Lower leg skin (tissue), 4 donors: ENCODE measurements at regions not wholly inside any gene's neighbourhood (a gene's known extent, or its start where the extent isn't known, plus 50 kb on each side); places are given as distances from the start of the nearest gene placed in this dataset.

ENCODE experiments used
- DNase-seq, 2 donors: peaks; one replicate each; pipeline ENCODE4 v3.0.0-alpha.2; 2019; ENCODE audit warnings: low spot score in 2 of 2
- H3K4me3 ChIP-seq: fragments of 200-600 bp; sonication (generic); 2 replicates; pipeline ENCODE4 v1.5.1; 2017; ENCODE audit warnings: mild to moderate bottlenecking, low read depth; ENCODE audit not compliant: poor library complexity, severe bottlenecking
- POLR2A ChIP-seq, 2 donors: fragments of 450-650 bp; IDR thresholded peaks; one replicate each; pipeline ENCODE4 v1.6.1; 2016 to 2017; ENCODE audit warnings: antibody characterized with exemption in 2 of 2, mild to moderate bottlenecking in 1 of 2, moderate library complexity in 1 of 2
- WGBS, 2 donors: methylation state at CpG; one replicate each; pipeline ENCODE4 v1.1.5; 2018; 5-methylcytosine and 5-hydroxymethylcytosine counted together
- intact Hi-C: fragments of 100-400 bp; cut with DNase I; formaldehyde crosslinking; loops from one replicate; pipeline ENCODE4 v1.15.0; 2023; ENCODE audit warnings: low total_unique reads
- TF ChIP-seq, protein P1 (sequence below), 3 donors: fragments of 450-650 bp; IDR thresholded peaks; one replicate each; pipeline ENCODE4 v1.5.1; 2016; ENCODE audit warnings: antibody characterized with exemption in 3 of 3, mild to moderate bottlenecking in 3 of 3, moderate library complexity in 2 of 3

DNA sequence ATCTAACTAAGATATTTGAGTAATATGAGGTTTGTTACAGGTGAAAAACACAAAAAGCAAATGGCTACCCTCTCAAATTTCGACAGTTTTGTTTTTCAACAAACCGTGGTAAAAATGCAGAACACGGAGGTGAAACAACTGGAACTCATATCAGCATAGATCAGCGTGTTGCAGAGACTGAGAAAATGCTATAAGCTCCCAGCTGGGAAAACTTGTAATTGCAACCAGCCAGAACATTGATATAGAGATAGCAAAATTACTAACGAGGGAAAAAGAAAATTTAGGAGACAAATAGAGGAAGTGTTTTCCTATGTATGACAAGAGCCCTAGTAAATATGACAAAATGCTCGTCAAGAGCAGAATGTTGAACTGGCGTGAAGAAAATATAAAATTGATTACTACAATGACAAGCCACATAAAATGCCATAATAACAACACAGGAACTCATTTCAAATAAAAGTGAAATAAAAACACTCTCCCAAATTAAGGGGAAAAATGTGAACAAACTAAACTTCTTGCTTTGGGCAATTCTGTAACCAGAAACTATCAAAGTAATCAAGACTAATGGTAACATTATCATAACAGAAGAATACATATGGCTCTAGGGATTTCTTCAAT lies 1989.8 kb downstream of the EFNA5 start:
- WGBS, 2 donors, result 54 to 66% methylated on average over 7 of the region's 7 CpGs

DNA sequence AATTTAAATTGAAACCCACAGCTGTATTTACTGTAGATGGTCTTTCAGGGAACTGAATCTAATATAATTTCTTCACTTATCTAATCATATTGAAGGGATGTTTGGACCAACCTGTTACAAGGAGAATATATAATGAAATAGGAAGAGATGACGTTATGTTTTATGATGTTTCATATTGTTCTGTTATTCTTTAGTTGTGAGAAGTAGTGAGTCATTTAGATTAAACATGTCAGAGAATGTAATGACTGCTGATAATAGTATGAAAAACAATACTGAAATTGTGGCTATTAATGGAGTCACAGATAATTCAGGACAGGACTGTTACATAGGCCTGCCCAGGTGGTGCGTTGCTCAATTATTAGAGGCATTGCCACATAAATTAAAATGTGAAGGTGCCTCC lies 1993.4 kb downstream of the EFNA5 start:
- no peak overlapping the region for H3K4me3 ChIP-seq
- intact Hi-C loops, result no loop called here
- TF ChIP-seq, protein P1, sequence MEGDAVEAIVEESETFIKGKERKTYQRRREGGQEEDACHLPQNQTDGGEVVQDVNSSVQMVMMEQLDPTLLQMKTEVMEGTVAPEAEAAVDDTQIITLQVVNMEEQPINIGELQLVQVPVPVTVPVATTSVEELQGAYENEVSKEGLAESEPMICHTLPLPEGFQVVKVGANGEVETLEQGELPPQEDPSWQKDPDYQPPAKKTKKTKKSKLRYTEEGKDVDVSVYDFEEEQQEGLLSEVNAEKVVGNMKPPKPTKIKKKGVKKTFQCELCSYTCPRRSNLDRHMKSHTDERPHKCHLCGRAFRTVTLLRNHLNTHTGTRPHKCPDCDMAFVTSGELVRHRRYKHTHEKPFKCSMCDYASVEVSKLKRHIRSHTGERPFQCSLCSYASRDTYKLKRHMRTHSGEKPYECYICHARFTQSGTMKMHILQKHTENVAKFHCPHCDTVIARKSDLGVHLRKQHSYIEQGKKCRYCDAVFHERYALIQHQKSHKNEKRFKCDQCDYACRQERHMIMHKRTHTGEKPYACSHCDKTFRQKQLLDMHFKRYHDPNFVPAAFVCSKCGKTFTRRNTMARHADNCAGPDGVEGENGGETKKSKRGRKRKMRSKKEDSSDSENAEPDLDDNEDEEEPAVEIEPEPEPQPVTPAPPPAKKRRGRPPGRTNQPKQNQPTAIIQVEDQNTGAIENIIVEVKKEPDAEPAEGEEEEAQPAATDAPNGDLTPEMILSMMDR (IDR thresholded peaks at IDR 0.05), result no peak
- no peak for TF ChIP-seq POLR2A (IDR thresholded peaks at IDR 0.05)
- no peak for DNase-seq
- WGBS, 2 donors, result 79 to 84% methylated on average over 2 of the region's 2 CpGs

More for the DNA sequence above, 1989.8 kb downstream of the EFNA5 start:
- TF ChIP-seq, protein P1 (IDR thresholded peaks at IDR 0.05), result no peak
- no peak for TF ChIP-seq POLR2A (IDR thresholded peaks at IDR 0.05)
- H3K4me3 ChIP-seq, result no peak overlapping the region
- intact Hi-C loops, result no loop called here
- DNase-seq, result no peak

DNA sequence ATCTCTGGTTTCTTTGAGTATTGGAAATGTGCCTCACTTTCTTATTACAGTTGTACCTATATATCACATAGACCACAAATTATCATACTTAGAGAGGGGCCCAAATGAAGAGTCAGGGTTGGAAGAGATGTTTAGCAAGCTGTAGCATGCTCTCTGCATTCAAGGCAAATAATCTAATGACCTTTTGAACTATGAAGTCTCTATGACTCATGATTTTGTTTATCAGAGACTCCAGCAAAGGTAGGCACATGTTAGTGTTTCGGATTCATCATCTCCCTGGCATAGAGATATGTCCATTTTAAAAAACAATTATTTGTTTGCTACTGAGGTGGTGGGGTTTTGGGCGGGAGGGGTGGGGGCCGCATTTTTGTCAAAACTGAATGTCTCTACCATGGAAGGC lies 2000.1 kb downstream of the EFNA5 start:
- 90 to 92% methylated on average over 3 of the region's 3 CpGs for WGBS, 2 donors
- intact Hi-C loops, result no loop called here
- no peak overlapping the region for H3K4me3 ChIP-seq
- no peak for TF ChIP-seq POLR2A (IDR thresholded peaks at IDR 0.05)
- TF ChIP-seq, protein P1 (IDR thresholded peaks at IDR 0.05), result no peak
- no peak for DNase-seq

DNA sequence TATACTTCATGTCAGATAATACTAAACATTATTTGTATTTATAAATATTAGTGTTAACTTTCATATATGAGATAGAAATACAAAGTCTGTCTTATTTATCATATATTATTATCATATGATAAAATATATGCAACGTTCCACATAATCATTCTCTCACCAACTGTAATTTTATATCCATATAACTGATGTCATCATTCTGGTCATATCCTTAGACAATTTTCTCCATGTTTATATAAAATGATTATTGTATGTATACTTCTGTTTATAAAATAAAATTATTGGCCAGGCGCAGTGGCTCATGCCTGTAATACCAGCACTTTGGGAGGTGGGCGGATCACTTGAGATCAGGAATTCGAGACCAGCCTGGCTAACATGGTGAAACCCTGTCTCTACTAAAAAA lies 2007.1 kb downstream of the EFNA5 start:
- intact Hi-C loops, result no loop called here
- WGBS, 2 donors, result 87% methylated on average over 4 of the region's 4 CpGs
- DNase-seq, result no peak

DNA sequence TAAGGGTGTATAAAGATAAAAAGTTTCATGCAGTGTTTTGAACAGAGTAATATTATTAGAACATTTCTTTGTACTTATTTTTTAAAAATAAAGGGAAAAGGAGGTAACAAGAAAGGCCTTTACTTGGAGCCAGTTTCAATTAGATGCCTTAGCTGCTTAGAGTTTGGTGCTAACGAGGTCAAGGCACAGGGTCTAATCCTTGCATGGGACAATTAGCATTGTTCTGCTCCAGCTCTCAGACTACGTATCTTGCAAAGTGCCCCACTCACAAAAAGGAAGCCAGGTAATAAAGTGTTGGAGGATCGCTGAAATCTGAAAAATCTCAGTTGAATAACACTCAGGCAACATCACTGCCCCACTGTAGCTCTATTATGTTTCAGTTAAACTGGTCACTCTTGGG lies 2011.3 kb downstream of the EFNA5 start:
- DNase-seq, result no peak
- intact Hi-C loops, result no loop called here
- H3K4me3 ChIP-seq, result no peak overlapping the region
- TF ChIP-seq, protein P1 (IDR thresholded peaks at IDR 0.05), result no peak
- TF ChIP-seq POLR2A (IDR thresholded peaks at IDR 0.05), result no peak
- WGBS, 2 donors, result 79 to 86% methylated on average over 3 of the region's 3 CpGs

More for the DNA sequence above, 2007.1 kb downstream of the EFNA5 start:
- no peak overlapping the region for H3K4me3 ChIP-seq
- TF ChIP-seq POLR2A (IDR thresholded peaks at IDR 0.05), result no peak
- TF ChIP-seq, protein P1 (IDR thresholded peaks at IDR 0.05), result no peak

DNA sequence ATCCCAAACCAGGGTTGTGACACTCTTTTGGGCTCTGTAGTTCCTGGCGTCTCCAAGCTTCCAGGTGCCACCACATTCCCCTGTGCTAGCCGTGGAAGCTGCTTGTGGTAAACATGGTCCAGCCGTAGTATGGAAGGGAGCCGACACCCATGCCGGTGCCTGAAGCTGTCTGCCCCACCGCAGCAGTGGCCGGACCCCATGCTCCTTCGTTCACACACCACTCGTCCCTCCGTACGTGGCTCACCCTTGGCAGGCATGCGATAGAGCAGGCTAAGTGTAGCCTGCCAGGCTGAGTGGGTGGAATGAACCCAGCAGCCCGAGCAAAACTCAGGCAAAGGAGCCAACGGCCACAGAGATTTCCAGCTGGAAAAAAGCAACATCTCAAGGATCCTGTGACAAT lies 2030.4 kb downstream of the EFNA5 start:
- no peak for TF ChIP-seq POLR2A (IDR thresholded peaks at IDR 0.05)
- TF ChIP-seq, protein P1 (IDR thresholded peaks at IDR 0.05), result no peak
- no peak overlapping the region for H3K4me3 ChIP-seq
- no peak for DNase-seq
- intact Hi-C loops, result no loop called here
- WGBS, 2 donors, result 88 to 89% methylated on average over 14 of the region's 14 CpGs
